AG04449 (cell line): ENCODE measurements at regions not wholly inside any gene's neighbourhood (a gene's known extent, or its start where the extent isn't known, plus 50 kb on each side); places are given as distances from the start of the nearest gene placed in this dataset.

Source experiments
- CTCF ChIA-PET: fragments of 350-600 bp; formaldehyde crosslinking; extraction: SDS; loops from one replicate; lab custom pipeline; 2021; ENCODE audit warnings: antibody characterized with exemption; lab: Yijun Ruan, JAX
- POLR2A ChIA-PET: fragments of 400-600, 350-600 bp; formaldehyde crosslinking; extraction: SDS; loops from one replicate; lab custom pipeline; 2020; ENCODE audit warnings: antibody characterized with exemption, inconsistent platforms; lab: Yijun Ruan, JAX
- DNase-seq: peaks from one replicate; pipeline ENCODE4 v3.0.0-alpha.2; 2010; ENCODE audit warnings: low read depth, low spot score
- H3K4me3 ChIP-seq: 2 replicates; pipeline ENCODE4 v1.5.1; 2011; ENCODE audit warnings: low read depth, mild to moderate bottlenecking, control low read depth, low read length
- CTCF ChIP-seq: IDR thresholded peaks from one replicate; pipeline ENCODE4 v1.5.1; 2011; ENCODE audit warnings: mild to moderate bottlenecking, moderate library complexity, low read length, control low read depth, inconsistent platforms; ENCODE audit not compliant: insufficient read depth; ENCODE audit errors: missing control alignments

DNA sequence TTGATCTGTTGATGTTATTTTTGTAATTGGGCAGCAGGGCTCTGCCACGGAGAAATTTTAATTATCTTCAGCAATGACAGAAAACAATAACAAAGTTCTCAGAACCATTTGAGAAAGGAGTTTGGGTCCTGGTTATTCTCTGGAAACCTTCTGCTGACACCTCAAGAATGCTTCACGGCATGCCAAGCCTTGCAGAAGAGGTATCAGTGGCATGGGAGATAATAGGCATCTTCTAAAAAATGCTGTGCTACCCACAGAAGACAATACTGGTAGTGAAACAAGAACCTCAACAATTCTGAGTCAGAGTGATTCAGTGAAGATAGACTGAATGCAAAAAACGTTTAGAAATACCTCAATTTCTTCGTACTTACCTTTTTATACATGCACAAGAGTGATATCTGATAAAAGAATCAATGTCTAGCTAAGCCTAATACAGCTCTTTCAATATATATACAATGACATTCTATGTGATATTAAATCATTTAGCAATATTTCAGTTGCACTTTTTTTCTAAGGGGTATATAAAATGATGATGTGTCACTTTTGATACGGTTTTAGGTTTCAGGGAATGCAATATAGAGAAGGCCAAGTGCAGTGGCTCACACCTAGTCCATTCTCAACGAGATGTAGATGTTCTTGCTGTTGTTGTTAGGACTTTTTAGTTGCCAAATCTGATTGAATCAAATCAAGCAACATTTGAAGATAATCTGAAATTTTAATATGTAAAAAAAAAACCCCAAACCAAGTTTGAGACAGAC lies 110.4 kb upstream of the COL21A1 start:
- no peak for DNase-seq
- no peak for TF ChIP-seq CTCF
- CTCF ChIA-PET, result interaction anchor here (0.7 to 12.2 kb wide), 20 partner anchors 8 to 341 kb away, joined by 3 to 175 read pairs (median 4); no protein-coding TSS in a partner anchor
- H3K4me3 ChIP-seq, result no peak overlapping the region
- POLR2A ChIA-PET, result no interaction called here

- H3K4me3 ChIP-seq, result no peak overlapping the region
- TF ChIP-seq CTCF, result no peak
- ChIA-PET POLR2A (interaction anchor here (0.6 to 1.2 kb wide), 2 partner anchors 169 to 239 kb away, joined by 3 to 4 read pairs; no protein-coding TSS in a partner anchor), CTCF (interaction anchor here (0.8 to 12.2 kb wide), 6 partner anchors 8 to 247 kb away, joined by 3 to 175 read pairs (median 4); no protein-coding TSS in a partner anchor)
- DNase-seq, result no peak
These were observed 109.0 kb upstream of the COL21A1 start for GRCh38 chr6:56356426-56356825.

DNA sequence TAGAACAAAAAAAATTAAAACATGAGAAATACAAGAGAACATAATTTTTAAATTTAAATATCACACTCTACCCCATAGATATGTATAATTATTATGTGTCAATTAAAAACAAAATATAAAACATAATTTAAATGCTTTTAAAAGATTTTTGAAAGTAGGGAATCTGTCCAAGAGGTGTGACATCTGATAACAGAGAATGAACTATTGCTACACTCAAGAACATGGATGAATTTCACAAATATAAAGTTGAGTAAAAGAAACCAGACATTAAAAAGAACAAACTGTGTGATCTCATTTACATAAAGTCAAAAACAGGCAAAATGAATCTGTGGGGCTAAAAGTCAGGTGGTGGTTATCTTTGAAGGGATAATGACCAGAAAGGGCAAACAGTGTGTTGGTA lies 106.5 kb upstream of the COL21A1 start:
- no peak for DNase-seq
- ChIA-PET POLR2A (no interaction called here), CTCF (interaction anchor here (0.8 to 12.2 kb wide), 3 partner anchors 9 to 241 kb away, joined by 3 to 175 read pairs (median 8); no protein-coding TSS in a partner anchor)
- no peak overlapping the region for H3K4me3 ChIP-seq
- TF ChIP-seq CTCF, result no peak

DNA sequence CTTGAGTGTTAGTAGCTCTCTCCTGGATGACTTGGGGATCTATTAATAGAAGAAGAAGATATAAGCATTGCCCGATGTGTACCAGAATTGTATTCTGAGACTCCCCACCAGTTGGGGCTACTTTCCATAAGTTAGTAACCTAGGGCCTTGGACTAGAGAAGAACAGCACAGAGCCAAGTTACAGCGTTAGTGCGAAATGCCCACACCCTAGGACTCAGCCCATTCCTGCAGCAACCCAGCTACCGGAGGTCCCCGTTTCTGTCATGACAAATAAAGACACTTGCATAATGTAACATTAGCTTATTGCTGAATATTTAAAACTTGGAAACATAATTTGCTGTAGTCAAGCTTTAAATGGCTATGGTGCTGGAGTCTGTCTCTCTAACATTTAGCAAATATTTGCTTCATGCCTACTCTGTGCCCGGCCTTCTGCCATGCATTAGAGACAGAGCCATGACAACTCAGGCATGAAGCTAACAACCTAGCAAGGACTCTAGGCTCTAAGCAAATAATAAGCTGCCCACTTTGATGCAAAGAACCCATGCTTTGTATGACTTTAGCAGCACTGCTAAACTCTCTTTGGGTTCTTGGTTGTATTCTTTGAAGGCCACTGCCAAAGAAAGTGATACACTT lies 103.4 kb upstream of the COL21A1 start:
- POLR2A ChIA-PET, result no interaction called here
- no peak overlapping the region for H3K4me3 ChIP-seq
- CTCF ChIA-PET, result interaction anchor here (2.3 to 12.2 kb wide), 2 partner anchors 36 to 244 kb away, joined by 7 to 175 read pairs; no protein-coding TSS in a partner anchor
- TF ChIP-seq CTCF, result no peak
- no peak for DNase-seq

GRCh38 chr6:56349194-56349593 lies 101.8 kb upstream of the COL21A1 start:
- no peak for TF ChIP-seq CTCF
- no peak for DNase-seq
- ChIA-PET CTCF (interaction anchor here (0.8 to 12.2 kb wide), 3 partner anchors 8 to 246 kb away, joined by 4 to 175 read pairs (median 4); no protein-coding TSS in a partner anchor), POLR2A (interaction anchor here (0.7 kb wide), 1 partner anchor 125 kb away, joined by 4 read pairs; no protein-coding TSS in a partner anchor)
- no peak overlapping the region for H3K4me3 ChIP-seq

DNA sequence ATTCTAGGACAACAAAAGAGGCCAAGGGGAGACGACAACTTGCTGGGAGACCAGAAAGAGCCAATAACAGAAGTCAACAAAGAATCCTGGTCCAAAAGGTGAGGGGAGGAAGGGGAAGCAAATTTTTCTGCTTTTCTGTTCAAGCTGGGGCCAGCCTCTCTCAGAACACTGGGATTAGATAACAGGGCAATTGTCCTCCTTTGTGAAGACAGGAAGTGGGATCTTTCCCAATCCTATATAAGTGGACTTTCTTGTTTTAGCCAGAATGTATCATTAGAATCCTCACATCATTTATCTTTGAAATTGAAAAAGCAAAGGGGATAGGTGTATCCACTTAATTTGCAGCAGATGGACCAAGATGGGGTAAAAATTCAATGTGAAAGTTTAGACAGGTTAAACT lies 101.2 kb upstream of the COL21A1 start:
- POLR2A ChIA-PET, result no interaction called here
- DNase-seq, result no peak
- TF ChIP-seq CTCF, result no peak
- CTCF ChIA-PET, result interaction anchor here (0.9 to 12.2 kb wide), 6 partner anchors 8 to 246 kb away, joined by 3 to 175 read pairs (median 4); no protein-coding TSS in a partner anchor
- no peak overlapping the region for H3K4me3 ChIP-seq
